HG02885 (cell line): ENCODE measurements at regions not wholly inside any gene's neighbourhood (a gene's known extent, or its start where the extent isn't known, plus 50 kb on each side); places are given as distances from the start of the nearest gene placed in this dataset.
"Not testable (repeated sequence)": the region's sequence is repeated elsewhere in the genome, so short reads cannot be mapped to it uniquely, and the experiment has no call there.

Source experiments
- ATAC-seq: cut with Tn5 transposase; IDR thresholded peaks from one replicate; pipeline ENCODE4 v1.9.1; 2021; ENCODE audit warnings: mild to moderate bottlenecking; ENCODE audit not compliant: unreplicated experiment, poor library complexity

DNA sequence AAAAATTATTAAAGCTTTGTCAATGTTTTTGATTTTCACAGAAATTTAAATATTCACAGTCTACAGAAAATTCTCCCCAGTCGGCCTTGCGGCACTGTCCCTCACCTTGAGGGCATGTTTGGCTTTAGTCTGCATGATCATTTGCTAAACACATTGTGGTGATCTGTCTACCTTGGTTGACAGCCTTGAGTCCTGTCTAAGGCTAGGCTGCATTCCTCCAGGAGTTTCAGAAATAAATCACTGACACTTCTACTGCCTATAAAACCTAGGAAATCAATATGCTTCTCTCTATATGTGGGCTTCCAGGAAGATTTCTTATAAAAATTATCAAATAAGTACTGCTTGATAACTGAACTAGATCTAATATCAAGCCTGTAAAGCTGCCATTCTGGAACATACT, 430.7 kb upstream of the GRM3 start:
- ATAC-seq: no peak

- no peak for ATAC-seq
Measured at GRCh38 chr7:86209036-86209435, 434.7 kb upstream of the GRM3 start.

DNA sequence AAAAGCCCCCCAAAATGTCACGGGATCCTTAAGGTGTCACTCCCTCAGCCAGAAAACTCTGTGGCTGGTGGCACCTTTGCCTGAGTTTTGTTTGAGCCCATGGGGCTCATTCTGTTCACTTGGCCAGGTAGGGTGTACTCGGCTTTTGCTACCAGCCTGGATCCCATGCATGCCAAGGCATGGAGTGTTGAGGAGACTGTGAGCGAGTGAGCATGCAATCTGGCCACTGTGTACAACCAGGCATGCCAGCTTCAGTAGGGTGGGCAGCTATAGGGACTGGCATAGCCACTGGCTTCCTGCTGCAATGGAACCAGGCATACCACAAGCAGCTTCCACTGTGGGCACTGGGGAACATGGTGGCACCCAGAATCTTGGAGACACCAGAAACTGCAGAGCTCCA, 436.0 kb upstream of the GRM3 start:
- ATAC-seq: no peak

- no peak for ATAC-seq
Measured at GRCh38 chr7:86202833-86203232, 440.9 kb upstream of the GRM3 start.

GRCh38 chr7:86201767-86202166, 441.9 kb upstream of the GRM3 start:
- ATAC-seq: no peak

DNA sequence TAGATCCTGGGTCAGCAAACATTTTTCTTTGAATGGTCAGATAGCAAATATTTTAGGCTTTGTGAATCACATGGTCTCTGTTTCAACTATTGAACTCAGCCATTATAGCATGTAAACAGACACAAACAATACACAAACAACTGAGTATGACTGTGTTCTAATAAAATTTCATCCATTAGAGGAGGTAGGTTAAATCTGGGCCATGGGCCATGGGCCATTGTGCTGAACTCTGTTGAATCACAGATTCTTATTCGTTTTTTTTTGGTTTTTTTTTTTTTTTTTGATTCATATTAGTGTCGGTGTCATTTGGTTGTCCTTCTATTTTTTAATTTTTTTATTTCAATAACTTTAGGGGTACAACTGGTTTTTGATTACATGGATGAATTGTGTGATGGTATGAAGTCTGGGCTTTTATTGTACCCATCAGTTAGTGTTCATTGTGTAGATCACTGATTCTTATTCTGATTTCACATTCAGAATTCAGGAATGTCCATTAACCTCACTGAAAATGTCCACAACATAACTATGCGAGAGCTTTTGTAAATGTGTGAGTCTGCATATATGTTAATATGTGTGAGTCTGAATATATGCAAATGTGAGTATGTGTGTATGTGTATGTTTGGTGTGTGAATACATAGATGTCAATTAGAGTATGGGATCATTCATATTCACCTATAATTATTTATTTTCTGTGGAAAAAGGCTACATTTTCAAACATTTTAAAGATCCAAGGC, 443.7 kb upstream of the GRM3 start:
- ATAC-seq: no peak

GRCh38 chr7:86190351-86190750, 453.4 kb upstream of the GRM3 start:
- ATAC-seq: no peak

DNA sequence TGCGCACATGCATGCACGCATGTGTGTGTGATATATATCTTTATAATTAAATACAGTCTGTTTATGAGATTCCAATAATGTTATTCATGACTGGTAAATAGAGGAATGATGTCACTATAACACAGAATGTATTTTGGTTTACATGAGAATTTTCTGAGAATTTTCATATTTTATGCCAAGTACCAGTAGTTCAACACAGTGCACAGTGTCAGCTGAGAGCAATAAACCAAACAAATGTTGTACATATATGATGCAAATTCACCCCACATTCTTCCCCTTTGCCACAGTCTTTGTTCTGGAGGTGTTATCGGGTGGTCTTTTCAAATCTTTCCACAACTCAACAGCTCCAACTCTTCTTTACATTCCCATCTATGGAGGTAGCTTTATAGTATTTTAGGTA, 462.2 kb upstream of the GRM3 start:
- ATAC-seq: no peak

GRCh38 chr7:86164827-86165226, 478.9 kb upstream of the GRM3 start:
- no peak for ATAC-seq

GRCh38 chr7:86158111-86158510, 485.6 kb upstream of the GRM3 start:
- no peak for ATAC-seq

DNA sequence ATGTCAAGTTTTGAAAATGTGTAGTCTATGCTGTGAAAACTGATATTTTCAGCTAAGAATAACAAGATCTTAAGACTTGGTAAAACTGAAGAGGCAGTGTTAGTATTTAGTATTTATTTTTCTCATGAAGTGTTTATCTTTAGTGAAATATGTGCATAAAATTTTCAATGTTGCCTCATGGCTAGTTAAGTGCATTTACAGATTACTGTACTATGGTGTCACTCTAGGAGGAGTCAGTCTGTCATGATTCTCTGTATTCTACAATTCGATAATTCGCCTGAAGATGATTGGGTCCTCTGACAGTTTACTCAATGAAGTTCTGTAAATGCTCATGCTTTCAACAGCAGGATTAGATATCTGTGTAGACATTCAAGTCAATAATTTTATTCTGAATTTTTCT, 488.1 kb upstream of the GRM3 start:
- no peak for ATAC-seq

- ATAC-seq: no peak
Measured at GRCh38 chr7:86152926-86153325, 490.8 kb upstream of the GRM3 start.

DNA sequence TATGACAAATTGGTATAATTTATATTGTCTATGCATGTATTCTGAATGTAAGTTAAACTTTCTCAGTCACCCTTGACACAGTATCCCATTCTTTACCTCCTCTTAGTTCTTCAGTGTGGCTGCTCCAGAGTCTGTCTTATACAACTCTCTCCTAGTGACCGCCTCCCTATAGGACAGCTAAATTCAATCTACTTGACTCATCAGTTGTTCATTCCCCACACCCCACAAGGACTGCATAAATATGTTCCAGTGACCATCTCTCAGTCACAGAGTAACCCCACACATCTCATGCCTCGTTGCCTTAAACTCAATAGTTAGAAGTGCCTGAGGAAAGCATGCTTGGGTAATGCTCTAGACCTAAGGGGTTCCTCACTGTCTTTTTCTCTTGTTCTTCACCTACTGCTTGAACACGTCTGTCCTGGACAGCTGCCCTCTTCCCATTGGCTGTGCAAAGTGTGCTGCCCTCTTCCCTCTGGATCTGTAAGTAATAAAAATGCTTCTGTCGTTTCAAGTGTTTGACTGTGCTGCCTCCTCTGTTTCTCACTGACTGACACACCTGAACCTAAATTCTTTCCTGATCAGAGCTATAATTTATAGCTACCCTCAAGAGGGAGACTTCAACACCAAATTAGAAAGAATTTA, 494.6 kb upstream of the GRM3 start:
- no peak for ATAC-seq

GRCh38 chr7:86148501-86148900, 495.2 kb upstream of the GRM3 start:
- ATAC-seq: no peak

- ATAC-seq: no peak
Measured at GRCh38 chr7:86137343-86137742, 506.4 kb upstream of the GRM3 start.

- ATAC-seq: no peak
Measured at GRCh38 chr7:86130268-86130667, 513.4 kb upstream of the GRM3 start.

GRCh38 chr7:86123476-86123875, 520.2 kb upstream of the GRM3 start:
- ATAC-seq: no peak

DNA sequence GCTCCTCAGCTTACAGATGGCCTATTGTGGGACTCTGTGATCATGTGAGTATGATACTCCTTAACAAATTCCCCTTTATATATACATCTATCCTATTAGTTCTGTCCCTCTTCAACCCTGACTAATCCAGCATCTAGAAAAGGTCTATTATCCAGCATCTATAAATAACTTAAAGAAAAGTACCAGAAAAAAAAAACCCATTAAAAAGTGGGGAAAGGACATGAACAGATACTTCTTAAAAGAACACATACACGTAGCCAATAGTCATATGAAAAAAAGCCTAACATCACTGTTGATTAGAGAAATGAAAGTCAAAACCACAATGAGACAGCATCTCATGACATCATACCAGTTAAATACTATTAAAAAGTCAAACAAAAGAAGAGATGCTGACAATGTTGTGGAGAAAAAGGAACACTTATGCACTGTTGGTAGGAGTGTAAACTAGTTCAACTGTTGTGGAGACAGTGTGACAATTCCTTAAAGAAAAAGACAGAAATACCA, 549.5 kb upstream of the GRM3 start:
- no peak for ATAC-seq

DNA sequence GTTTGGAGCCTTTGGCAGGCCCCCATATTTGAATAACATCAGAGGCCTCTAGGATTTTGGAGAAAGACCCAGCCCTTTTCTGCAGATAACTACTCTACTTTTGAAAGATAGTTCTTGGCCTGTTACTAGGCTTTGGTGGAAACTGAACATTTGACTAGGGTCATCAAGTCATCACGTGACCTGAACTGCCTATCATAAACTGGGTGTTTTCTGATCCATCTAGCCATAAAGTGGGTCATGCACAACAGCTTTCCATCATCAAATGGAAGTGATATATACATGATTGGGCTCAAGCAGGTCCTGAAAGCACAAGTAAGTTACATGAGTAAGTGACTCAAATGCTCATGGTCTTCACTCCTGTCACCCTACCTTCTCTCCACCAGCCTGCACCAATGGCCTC, 552.3 kb upstream of the GRM3 start:
- ATAC-seq: no peak

GRCh38 chr7:86089455-86089854, 554.3 kb upstream of the GRM3 start:
- ATAC-seq: no peak

GRCh38 chr7:86064572-86064971, 579.1 kb upstream of the GRM3 start:
- ATAC-seq: not testable (repeated sequence)

GRCh38 chr7:86058649-86059048, 585.1 kb upstream of the GRM3 start:
- no peak for ATAC-seq
